ENCODE measurements at regions not wholly inside any gene's neighbourhood (a gene's known extent, or its start where the extent isn't known, plus 50 kb on each side); places are given as distances from the start of the nearest gene placed in this dataset.

DNA sequence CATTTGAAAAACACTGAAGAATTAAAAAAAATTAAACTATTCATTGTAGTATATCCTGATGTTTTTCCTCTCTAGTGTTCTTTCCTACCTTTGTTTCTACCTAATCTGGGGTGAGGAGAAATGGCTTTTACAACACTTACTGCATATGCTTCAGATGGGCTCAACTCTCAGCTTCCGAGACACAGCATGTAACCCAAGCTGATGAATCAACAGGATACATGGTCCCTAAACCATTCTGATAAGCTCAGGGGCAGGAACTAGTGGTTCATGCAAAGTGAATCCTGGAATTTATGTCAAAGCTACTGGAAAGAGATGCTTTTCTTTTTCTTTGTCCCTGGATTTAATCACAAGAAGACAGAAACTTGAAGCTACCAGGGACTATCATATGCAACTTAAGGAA, 672.5 kb upstream of the RORB start:
- H3K27me3 ChIP-seq: no peaks in the 10 kb centered on the region
- no peak overlapping the region for H3K27ac ChIP-seq
- no peaks in the 10 kb centered on the region for H3K36me3 ChIP-seq
- TF ChIP-seq POLR2A (IDR thresholded peaks at IDR 0.05): no peak
- TF ChIP-seq, protein P1, sequence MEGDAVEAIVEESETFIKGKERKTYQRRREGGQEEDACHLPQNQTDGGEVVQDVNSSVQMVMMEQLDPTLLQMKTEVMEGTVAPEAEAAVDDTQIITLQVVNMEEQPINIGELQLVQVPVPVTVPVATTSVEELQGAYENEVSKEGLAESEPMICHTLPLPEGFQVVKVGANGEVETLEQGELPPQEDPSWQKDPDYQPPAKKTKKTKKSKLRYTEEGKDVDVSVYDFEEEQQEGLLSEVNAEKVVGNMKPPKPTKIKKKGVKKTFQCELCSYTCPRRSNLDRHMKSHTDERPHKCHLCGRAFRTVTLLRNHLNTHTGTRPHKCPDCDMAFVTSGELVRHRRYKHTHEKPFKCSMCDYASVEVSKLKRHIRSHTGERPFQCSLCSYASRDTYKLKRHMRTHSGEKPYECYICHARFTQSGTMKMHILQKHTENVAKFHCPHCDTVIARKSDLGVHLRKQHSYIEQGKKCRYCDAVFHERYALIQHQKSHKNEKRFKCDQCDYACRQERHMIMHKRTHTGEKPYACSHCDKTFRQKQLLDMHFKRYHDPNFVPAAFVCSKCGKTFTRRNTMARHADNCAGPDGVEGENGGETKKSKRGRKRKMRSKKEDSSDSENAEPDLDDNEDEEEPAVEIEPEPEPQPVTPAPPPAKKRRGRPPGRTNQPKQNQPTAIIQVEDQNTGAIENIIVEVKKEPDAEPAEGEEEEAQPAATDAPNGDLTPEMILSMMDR (IDR thresholded peaks at IDR 0.05): no peak
- H3K4me1 ChIP-seq: no peaks in the 10 kb centered on the region
- no peaks in the 10 kb centered on the region for H3K9me3 ChIP-seq
- no peak overlapping the region for H3K4me3 ChIP-seq
- intact Hi-C loops (cut with DNase I): no loop called here
- DNase-seq (no peak), ATAC-seq (no peak)
- 73% methylated on average over 1 of the region's 1 CpG for WGBS (ENCODE audit: insufficient coverage, low coverage, low lambda C conversion rate, missing lambda C conversion rate)

DNA sequence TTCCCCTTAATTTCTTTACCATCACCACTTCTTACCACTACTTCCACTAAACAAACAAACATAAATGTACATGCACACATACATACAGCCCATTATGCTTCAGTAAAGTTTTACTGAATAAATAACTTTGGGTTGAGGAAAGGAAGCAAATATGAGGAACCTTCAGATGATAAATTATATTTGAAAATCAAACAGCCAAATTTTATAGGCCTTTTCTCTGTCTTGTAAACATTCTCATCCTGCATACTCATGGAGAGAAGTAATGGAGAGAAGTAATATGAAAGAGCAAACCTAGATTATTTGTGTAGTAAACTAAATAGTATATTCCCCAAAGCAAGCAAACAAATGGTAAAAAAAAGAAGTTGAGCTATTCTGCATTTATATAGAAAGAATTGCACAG, 658.3 kb upstream of the RORB start:
- no peak for DNase-seq
- H3K36me3 ChIP-seq: no peaks in the 10 kb centered on the region
- ATAC-seq: no peak
- no peak overlapping the region for H3K4me3 ChIP-seq
- intact Hi-C loops (cut with DNase I): no loop called here
- no peaks in the 10 kb centered on the region for H3K9me3 ChIP-seq
- no peak for TF ChIP-seq POLR2A (IDR thresholded peaks at IDR 0.05)
- TF ChIP-seq, protein P1 (IDR thresholded peaks at IDR 0.05): no peak
- no peaks in the 10 kb centered on the region for H3K4me1 ChIP-seq
- H3K27ac ChIP-seq: no peak overlapping the region
- no peaks in the 10 kb centered on the region for H3K27me3 ChIP-seq

DNA sequence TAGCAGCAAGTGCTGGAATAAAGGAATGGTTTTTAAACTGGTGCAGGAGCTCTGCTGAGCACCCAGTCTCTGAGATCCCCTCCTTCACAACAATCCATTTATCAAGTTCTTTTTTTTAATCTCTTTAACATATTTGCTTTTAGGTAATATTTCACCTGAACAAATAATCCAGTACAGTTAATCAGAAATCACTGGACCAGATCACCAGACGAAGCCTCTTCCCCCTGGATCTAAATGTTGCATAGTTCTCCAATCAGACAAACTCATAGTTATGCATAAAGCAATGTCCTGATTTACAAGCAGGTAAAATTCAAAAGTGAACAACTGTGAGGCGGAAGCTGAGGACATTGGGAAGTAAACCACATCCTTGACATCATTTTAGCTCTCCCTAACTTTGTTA, 657.7 kb upstream of the RORB start:
- no peaks in the 10 kb centered on the region for H3K9me3 ChIP-seq
- no peak overlapping the region for H3K4me3 ChIP-seq
- H3K36me3 ChIP-seq: no peaks in the 10 kb centered on the region
- no peak overlapping the region for H3K27ac ChIP-seq
- intact Hi-C loops (cut with DNase I): no loop called here
- ATAC-seq (no peak), DNase-seq (no peak)
- no peaks in the 10 kb centered on the region for H3K27me3 ChIP-seq
- TF ChIP-seq, protein P1 (IDR thresholded peaks at IDR 0.05): no peak
- TF ChIP-seq POLR2A (IDR thresholded peaks at IDR 0.05): no peak
- WGBS (ENCODE audit: insufficient coverage, low coverage, low lambda C conversion rate, missing lambda C conversion rate): 47% methylated on average over 2 of the region's 2 CpGs
- no peaks in the 10 kb centered on the region for H3K4me1 ChIP-seq

DNA sequence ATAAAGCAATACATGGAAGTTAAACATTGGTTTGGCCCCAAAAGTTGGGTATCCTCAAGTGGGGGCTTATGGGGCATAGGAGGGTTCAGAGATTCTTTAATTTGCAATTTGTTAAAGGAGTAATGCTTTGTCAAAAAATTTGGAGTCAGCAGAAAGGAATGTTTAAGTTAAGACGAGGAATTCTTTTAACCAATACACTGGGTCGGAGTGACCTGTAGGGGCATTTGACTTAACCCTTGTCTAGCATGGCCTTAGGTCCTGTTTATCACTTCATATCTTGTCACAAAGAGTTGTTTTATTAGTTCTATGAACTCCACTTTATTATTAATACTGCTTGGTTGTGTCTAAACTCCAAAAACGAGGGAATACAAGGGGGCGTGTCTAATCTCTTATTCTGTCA, 656.1 kb upstream of the RORB start:
- ATAC-seq (no peak), DNase-seq (no peak)
- Histone ChIP-seq H3K36me3 (no peaks in the 10 kb centered on the region), H3K27me3 (no peaks in the 10 kb centered on the region), H3K27ac (no peak overlapping the region), H3K4me3 (no peak overlapping the region), H3K9me3 (no peaks in the 10 kb centered on the region), H3K4me1 (no peaks in the 10 kb centered on the region)
- TF ChIP-seq, protein P1 (IDR thresholded peaks at IDR 0.05): no peak
- no peak for TF ChIP-seq POLR2A (IDR thresholded peaks at IDR 0.05)
- WGBS (ENCODE audit: insufficient coverage, low coverage, low lambda C conversion rate, missing lambda C conversion rate): 65% methylated on average over 4 of the region's 4 CpGs
- intact Hi-C loops (cut with DNase I): no loop called here

DNA sequence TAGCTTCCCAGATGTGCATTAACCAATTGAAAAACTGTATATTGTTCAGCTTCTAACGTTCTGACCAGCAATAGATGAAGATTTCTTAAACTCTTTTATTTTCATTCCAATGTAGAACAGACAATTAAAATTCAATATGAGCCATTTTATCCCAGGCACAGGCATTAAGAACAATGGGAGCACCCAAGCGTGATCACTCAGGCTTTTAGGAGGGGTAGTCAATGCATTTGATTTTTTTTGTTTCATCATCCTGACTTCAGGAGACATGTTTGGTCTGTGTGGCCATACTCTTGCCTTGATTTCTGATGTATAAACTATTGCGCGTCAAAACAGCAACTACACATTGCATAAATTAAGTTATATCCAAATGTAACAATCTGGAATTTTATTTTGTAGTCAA, 653.0 kb upstream of the RORB start:
- WGBS (ENCODE audit: insufficient coverage, low coverage, low lambda C conversion rate, missing lambda C conversion rate): 70% methylated on average over 4 of the region's 4 CpGs
- no peaks in the 10 kb centered on the region for H3K9me3 ChIP-seq
- no peaks in the 10 kb centered on the region for H3K36me3 ChIP-seq
- TF ChIP-seq, protein P1 (IDR thresholded peaks at IDR 0.05): no peak
- no peak for TF ChIP-seq POLR2A (IDR thresholded peaks at IDR 0.05)
- DNase-seq: no peak
- H3K27ac ChIP-seq: no peak overlapping the region
- no peaks in the 10 kb centered on the region for H3K27me3 ChIP-seq
- intact Hi-C loops (cut with DNase I): no loop called here
- H3K4me1 ChIP-seq: no peaks in the 10 kb centered on the region
- ATAC-seq: no peak
- H3K4me3 ChIP-seq: no peak overlapping the region
